SK-N-SH (cell line): ENCODE measurements at regions not wholly inside any gene's neighbourhood (a gene's known extent, or its start where the extent isn't known, plus 50 kb on each side); places are given as distances from the start of the nearest gene placed in this dataset.

ENCODE experiments used
- CTCF ChIA-PET: fragments of 300-600, 350-600 bp; formaldehyde crosslinking; extraction: SDS; loops from one replicate; lab custom pipeline; 2021; lab: Yijun Ruan, JAX
- POLR2A ChIA-PET: fragments of 350-600 bp; sonication (Branson Sonifier 250); formaldehyde crosslinking; extraction: SDS; loops from one replicate; lab custom pipeline; 2020; ENCODE audit warnings: antibody characterized with exemption, inconsistent platforms; lab: Yijun Ruan, JAX
- DNase-seq: peaks from one replicate; pipeline ENCODE4 v3.0.0; 2012
- H2AFZ ChIP-seq: fragments of 200-600 bp; sonication (generic); 2 replicates; pipeline ENCODE4 v1.8.1; 2016; ENCODE audit warnings: antibody characterized with exemption, mild to moderate bottlenecking, low read depth
- H3F3A ChIP-seq: fragments of 200-600 bp; sonication (generic); replicated peaks from 2 replicates; pipeline ENCODE3; 2016; ENCODE audit warnings: antibody characterized with exemption, mild to moderate bottlenecking; ENCODE audit not compliant: insufficient read depth
- H3K27ac ChIP-seq, 2 experiments: fragments of 200-500 bp in 1 of 2; fragments of 200-600 bp in 1 of 2; sonication (Bioruptor generic) in 1 of 2; sonication (generic), shearing (Covaris generic) in 1 of 2; 2 replicates each; pipeline versions ENCODE4 v1.5.1 to v1.6.1; 2014 to 2016; ENCODE audit warnings: low read depth in 2 of 2, inconsistent platforms in 1 of 2, low read length in 1 of 2, mild to moderate bottlenecking in 1 of 2, mixed read lengths in 1 of 2
- H3K27me3 ChIP-seq: fragments of 200-600 bp; sonication (generic), shearing (Covaris generic); 2 replicates; pipeline ENCODE4 v1.6.1; 2016; ENCODE audit warnings: mixed run types; ENCODE audit not compliant: insufficient read depth
- H3K36me3 ChIP-seq, 2 experiments: fragments of 200-500 bp in 1 of 2; fragments of 200-600 bp in 1 of 2; sonication (Bioruptor generic) in 1 of 2; sonication (generic) in 1 of 2; replicated peaks in 1 of 2; 2 replicates each; pipeline versions ENCODE3 to v1.5.1; 2014 to 2016; ENCODE audit warnings: low read length in 1 of 2, mild to moderate bottlenecking in 1 of 2; ENCODE audit not compliant: insufficient read depth in 2 of 2, control insufficient read depth in 1 of 2
- H3K4me1 ChIP-seq, 2 experiments: fragments of 200-500 bp in 1 of 2; fragments of 200-600 bp in 1 of 2; sonication (Bioruptor generic) in 1 of 2; sonication (generic), shearing (Covaris generic) in 1 of 2; 2 replicates each; pipeline versions ENCODE4 v1.5.1 to v1.6.1; 2014 to 2016; ENCODE audit warnings: low read depth in 1 of 2, low read length in 1 of 2, mixed run types in 1 of 2; ENCODE audit not compliant: insufficient read depth in 2 of 2, control insufficient read depth in 1 of 2
- H3K4me2 ChIP-seq: fragments of 200-600 bp; sonication (generic), shearing (Covaris generic); 2 replicates; pipeline ENCODE4 v1.6.1; 2017; ENCODE audit warnings: mixed run types
- H3K4me3 ChIP-seq, 2 experiments: fragments of 200-500 bp in 1 of 2; fragments of 200-600 bp in 1 of 2; sonication (Bioruptor generic) in 1 of 2; sonication (generic), shearing (Covaris generic) in 1 of 2; 2 replicates each; pipeline versions ENCODE4 v1.5.1 to v1.8.1; 2014 to 2016; ENCODE audit warnings: low read depth in 2 of 2, inconsistent platforms in 1 of 2, low read length in 1 of 2, mild to moderate bottlenecking in 1 of 2, mixed read lengths in 1 of 2, moderate library complexity in 1 of 2
- H3K79me2 ChIP-seq: fragments of 200-600 bp; sonication (generic); 2 replicates; pipeline ENCODE4 v1.8.1; 2017; ENCODE audit warnings: mild to moderate bottlenecking; ENCODE audit not compliant: insufficient read depth
- H3K9ac ChIP-seq: fragments of 200-600 bp; sonication (generic); 2 replicates; pipeline ENCODE4 v1.6.1; 2017; ENCODE audit warnings: mixed run types
- H3K9me2 ChIP-seq: fragments of 200-600 bp; sonication (generic); 2 replicates; pipeline ENCODE4 v1.6.1; 2017; ENCODE audit warnings: mixed run types
- H3K9me3 ChIP-seq: fragments of 200-600 bp; sonication (generic); 2 replicates; pipeline ENCODE4 v1.6.1; 2017; ENCODE audit warnings: mixed run types, mild to moderate bottlenecking, moderate library complexity
- H4K20me1 ChIP-seq: fragments of 200-600 bp; sonication (generic); 2 replicates; pipeline ENCODE4 v1.6.1; 2017; ENCODE audit warnings: mild to moderate bottlenecking, mixed run types; ENCODE audit not compliant: insufficient read depth
- CHD2 ChIP-seq: fragments of 150-350 bp; IDR thresholded peaks from 2 replicates; pipeline ENCODE4 v1.6.1; 2018; ENCODE audit warnings: low read length; ENCODE audit not compliant: partially characterized antibody
- CTCF ChIP-seq: fragments of 200-600 bp; sonication (generic); IDR thresholded peaks from 2 replicates; pipeline ENCODE4 v1.6.1; 2017; ENCODE audit warnings: antibody characterized with exemption, mild to moderate bottlenecking, moderate library complexity
- ELF1 ChIP-seq: IDR thresholded peaks from 2 replicates; pipeline ENCODE4 v1.4.0; 2012
- EP300 ChIP-seq, 2 experiments: IDR thresholded peaks; 2 replicates each; pipeline versions ENCODE4 v1.4.0 to v1.6.1; 2012; ENCODE audit warnings: borderline replicate concordance in 1 of 2, low read depth in 1 of 2, low read length in 1 of 2
- EZH2phosphoT487 ChIP-seq: fragments of 200-600 bp; sonication (generic); IDR thresholded peaks from 2 replicates; pipeline ENCODE4 v1.6.1; 2017; ENCODE audit warnings: low read depth, mixed run types, mild to moderate bottlenecking, antibody characterized with exemption, moderate library complexity, borderline replicate concordance
- FOXJ3 ChIP-seq: sonication (generic); formaldehyde crosslinking; IDR thresholded peaks from 2 replicates; pipeline ENCODE4 v1.5.1; 2020; ENCODE audit warnings: mild to moderate bottlenecking, missing genetic modification reagents
- GATA2 ChIP-seq: sonication (generic); formaldehyde crosslinking; IDR thresholded peaks from 2 replicates; pipeline ENCODE4 v1.5.0; 2020; ENCODE audit warnings: mild to moderate bottlenecking, missing genetic modification reagents
- MAX ChIP-seq: IDR thresholded peaks from 2 replicates; pipeline ENCODE4 v1.4.0; 2012; ENCODE audit warnings: low read depth
- MXI1 ChIP-seq: IDR thresholded peaks from 2 replicates; pipeline ENCODE4 v1.6.1; 2012; ENCODE audit warnings: mild to moderate bottlenecking, low read depth, low read length, improper control_type of control experiment
- NFIC ChIP-seq: IDR thresholded peaks from 2 replicates; pipeline ENCODE4 v1.4.0; 2012; ENCODE audit warnings: borderline replicate concordance
- REST ChIP-seq: IDR thresholded peaks from 2 replicates; pipeline ENCODE4 v1.6.1; 2012; ENCODE audit warnings: mild to moderate bottlenecking, low read depth, low read length, moderate library complexity
- RFX5 ChIP-seq: IDR thresholded peaks from 2 replicates; pipeline ENCODE4 v1.6.1; 2012; ENCODE audit warnings: mild to moderate bottlenecking, improper control_type of control experiment, low read length
- SIN3A ChIP-seq: IDR thresholded peaks from 2 replicates; pipeline ENCODE4 v1.6.1; 2012; ENCODE audit warnings: low read depth, mild to moderate bottlenecking, low read length, moderate library complexity, borderline replicate concordance
- SMC3 ChIP-seq: IDR thresholded peaks from 2 replicates; pipeline ENCODE4 v1.6.1; 2012; ENCODE audit warnings: low read depth, low read length, improper control_type of control experiment
- TCF12 ChIP-seq: IDR thresholded peaks from 2 replicates; pipeline ENCODE4 v1.4.0; 2012
- TEAD4 ChIP-seq: IDR thresholded peaks from 2 replicates; pipeline ENCODE4 v1.4.0; 2012; ENCODE audit warnings: mild to moderate bottlenecking, borderline replicate concordance; ENCODE audit not compliant: insufficient read depth
- YY1 ChIP-seq: IDR thresholded peaks from 2 replicates; pipeline ENCODE4 v1.4.0; 2012; ENCODE audit warnings: low read depth, mild to moderate bottlenecking
- WGBS: methylation state at CpG from one replicate; pipeline ENCODE4 v1.1.6; 2017; ENCODE audit warnings: low lambda C conversion rate; 5-methylcytosine and 5-hydroxymethylcytosine counted together
- TF ChIP-seq, protein P1 (sequence below): IDR thresholded peaks from 2 replicates; pipeline ENCODE4 v1.4.0; 2012; ENCODE audit warnings: low read depth, borderline replicate concordance
- TF ChIP-seq, protein P2 (sequence below): IDR thresholded peaks from 2 replicates; pipeline ENCODE4; 2012
- TF ChIP-seq, protein P3 (sequence below): IDR thresholded peaks from 2 replicates; pipeline ENCODE4 v1.4.0; 2012; ENCODE audit warnings: low read depth, borderline replicate concordance

- DNase-seq = peak; percentile 0
- WGBS = 12% methylated on average over 30 of the region's 32 CpGs
- H3K4me2 ChIP-seq = no peak overlapping the region
Measured at GRCh38 chr12:34599530-34600513, 577.5 kb downstream of the ALG10 start.

More at GRCh38 chr12:34599530-34600513, 577.5 kb downstream of the ALG10 start:
- Histone ChIP-seq H3K9me2 (no peaks in the 10 kb centered on the region), H3F3A (no peaks in the 10 kb centered on the region), H3K9ac (no peak overlapping the region), H3K9me3 (no peaks in the 10 kb centered on the region; the same call in 1 of the 2 replicates), H3K4me3 (no peak overlapping the region), H3K27me3 (no peaks in the 10 kb centered on the region), H3K4me1 (no peaks in the 10 kb centered on the region), H3K36me3 (no peaks in the 10 kb centered on the region), H3K27ac (no peak overlapping the region), H4K20me1 (no peaks in the 10 kb centered on the region), H3K79me2 (no peaks in the 10 kb centered on the region), H2AFZ (no peak overlapping the region)
- POLR2A ChIA-PET = no interaction called here
- CTCF ChIA-PET = no interaction called here
- no peak for TF ChIP-seq EZH2phosphoT487
- no peak for TF ChIP-seq MAX
- no peak for TF ChIP-seq SIN3A
- TF ChIP-seq CHD2 = no peak
- no peak for TF ChIP-seq TEAD4
- TF ChIP-seq REST = no peak
- TF ChIP-seq EP300 (IDR thresholded peaks at IDR 0.05; ENCODE audit: borderline replicate concordance in 1 of 2, low read depth in 1 of 2, low read length in 1 of 2) = no peak
- TF ChIP-seq CTCF = no peak
- TF ChIP-seq, protein P1, sequence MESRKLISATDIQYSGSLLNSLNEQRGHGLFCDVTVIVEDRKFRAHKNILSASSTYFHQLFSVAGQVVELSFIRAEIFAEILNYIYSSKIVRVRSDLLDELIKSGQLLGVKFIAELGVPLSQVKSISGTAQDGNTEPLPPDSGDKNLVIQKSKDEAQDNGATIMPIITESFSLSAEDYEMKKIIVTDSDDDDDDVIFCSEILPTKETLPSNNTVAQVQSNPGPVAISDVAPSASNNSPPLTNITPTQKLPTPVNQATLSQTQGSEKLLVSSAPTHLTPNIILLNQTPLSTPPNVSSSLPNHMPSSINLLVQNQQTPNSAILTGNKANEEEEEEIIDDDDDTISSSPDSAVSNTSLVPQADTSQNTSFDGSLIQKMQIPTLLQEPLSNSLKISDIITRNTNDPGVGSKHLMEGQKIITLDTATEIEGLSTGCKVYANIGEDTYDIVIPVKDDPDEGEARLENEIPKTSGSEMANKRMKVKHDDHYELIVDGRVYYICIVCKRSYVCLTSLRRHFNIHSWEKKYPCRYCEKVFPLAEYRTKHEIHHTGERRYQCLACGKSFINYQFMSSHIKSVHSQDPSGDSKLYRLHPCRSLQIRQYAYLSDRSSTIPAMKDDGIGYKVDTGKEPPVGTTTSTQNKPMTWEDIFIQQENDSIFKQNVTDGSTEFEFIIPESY = no peak
- TF ChIP-seq, protein P2, sequence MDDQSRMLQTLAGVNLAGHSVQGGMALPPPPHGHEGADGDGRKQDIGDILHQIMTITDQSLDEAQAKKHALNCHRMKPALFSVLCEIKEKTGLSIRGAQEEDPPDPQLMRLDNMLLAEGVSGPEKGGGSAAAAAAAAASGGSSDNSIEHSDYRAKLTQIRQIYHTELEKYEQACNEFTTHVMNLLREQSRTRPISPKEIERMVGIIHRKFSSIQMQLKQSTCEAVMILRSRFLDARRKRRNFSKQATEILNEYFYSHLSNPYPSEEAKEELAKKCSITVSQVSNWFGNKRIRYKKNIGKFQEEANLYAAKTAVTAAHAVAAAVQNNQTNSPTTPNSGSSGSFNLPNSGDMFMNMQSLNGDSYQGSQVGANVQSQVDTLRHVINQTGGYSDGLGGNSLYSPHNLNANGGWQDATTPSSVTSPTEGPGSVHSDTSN = no peak
- TF ChIP-seq MXI1 = no peak
- no peak for TF ChIP-seq YY1
- TF ChIP-seq TCF12 = no peak
- no peak for TF ChIP-seq GATA2 (CRISPR knock-in tag)
- TF ChIP-seq SMC3 = no peak
- no peak for TF ChIP-seq FOXJ3
- TF ChIP-seq NFIC = no peak
- no peak for TF ChIP-seq RFX5
- TF ChIP-seq ELF1 = no peak
- TF ChIP-seq, protein P3, sequence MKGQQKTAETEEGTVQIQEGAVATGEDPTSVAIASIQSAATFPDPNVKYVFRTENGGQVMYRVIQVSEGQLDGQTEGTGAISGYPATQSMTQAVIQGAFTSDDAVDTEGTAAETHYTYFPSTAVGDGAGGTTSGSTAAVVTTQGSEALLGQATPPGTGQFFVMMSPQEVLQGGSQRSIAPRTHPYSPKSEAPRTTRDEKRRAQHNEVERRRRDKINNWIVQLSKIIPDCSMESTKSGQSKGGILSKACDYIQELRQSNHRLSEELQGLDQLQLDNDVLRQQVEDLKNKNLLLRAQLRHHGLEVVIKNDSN = no peak
